Endothelial cell of umbilical vein (primary cell): ENCODE measurements at regions not wholly inside any gene's neighbourhood (a gene's known extent, or its start where the extent isn't known, plus 50 kb on each side); places are given as distances from the start of the nearest gene placed in this dataset.

Source experiments
- BruUV-seq: library from RNA; stranded (reverse); fragments of 400-500 nt; replicated peaks from 2 replicates; lab custom pipeline; 2021; lab: Mats Ljungman, UMichigan
- CTCF ChIA-PET: fragments of 300-600, 350-600 bp; sonication (Branson Sonifier 250); formaldehyde crosslinking; loops from one replicate; lab custom pipeline; 2021; ENCODE audit warnings: antibody characterized with exemption, inconsistent platforms; lab: Charles Lee
- POLR2A ChIA-PET: fragments of 300-600, 350-600 bp; sonication (Branson Sonifier 250); formaldehyde crosslinking; loops from one replicate; lab custom pipeline; 2021; ENCODE audit warnings: antibody characterized with exemption, inconsistent platforms; lab: Charles Lee
- DNase-seq: peaks from one replicate; pipeline ENCODE4 v3.0.0-alpha.2; 2011; ENCODE audit warnings: low read depth, low spot score
- FAIRE-seq: peaks from 2 replicates; lab custom pipeline; 2011; peaks lifted over from hg19 to GRCh38; lab: Jason Lieb, UNC
- H2AFZ ChIP-seq: 2 replicates; pipeline ENCODE4 v1.6.0; 2012; ENCODE audit warnings: low read depth, low read length, control low read depth, inconsistent platforms
- H3K27ac ChIP-seq: 2 replicates; pipeline ENCODE4 v1.5.1; 2011; ENCODE audit warnings: low read depth, mild to moderate bottlenecking, control low read depth, low read length, moderate library complexity; ENCODE audit not compliant: insufficient read depth
- H3K27me3 ChIP-seq, 2 experiments: 2 replicates each; pipeline versions ENCODE4 v1.6.0 to v1.6.1; 2011; ENCODE audit warnings: low read length in 2 of 2, mixed read lengths in 1 of 2; ENCODE audit not compliant: control insufficient read depth in 2 of 2, insufficient read depth in 2 of 2
- H3K36me3 ChIP-seq, 2 experiments: 2 replicates in 1 of 2; 3 replicates in 1 of 2; pipeline ENCODE4 v1.5.1; 2011; ENCODE audit warnings: low read length in 2 of 2, mild to moderate bottlenecking in 1 of 2, moderate library complexity in 1 of 2; ENCODE audit not compliant: control insufficient read depth in 2 of 2, insufficient read depth in 2 of 2; ENCODE audit errors: extremely low read depth in 1 of 2
- H3K4me1 ChIP-seq: 3 replicates; pipeline ENCODE4 v1.5.1; 2011; ENCODE audit warnings: mild to moderate bottlenecking, low read length; ENCODE audit not compliant: control insufficient read depth, insufficient read depth; ENCODE audit errors: extremely low read depth
- H3K4me2 ChIP-seq: 2 replicates; pipeline ENCODE4 v1.6.1; 2011; ENCODE audit warnings: low read length, control low read depth, mixed read lengths; ENCODE audit not compliant: insufficient read depth
- H3K4me3 ChIP-seq, 3 experiments: fragments of 200-600 bp in 1 of 3; sonication (generic), shearing (Covaris generic) in 1 of 3; replicated peaks in 1 of 3; 2 replicates each; pipeline ENCODE4 v1.5.1; 2011 to 2016; ENCODE audit warnings: control low read depth in 3 of 3, low read length in 3 of 3, mild to moderate bottlenecking in 2 of 3, inconsistent platforms in 1 of 3, low read depth in 1 of 3, moderate library complexity in 1 of 3; ENCODE audit not compliant: insufficient read depth in 1 of 3
- H3K79me2 ChIP-seq: 2 replicates; pipeline ENCODE4 v1.6.0; 2012; ENCODE audit warnings: low read length, inconsistent platforms; ENCODE audit not compliant: control insufficient read depth, insufficient read depth
- H3K9ac ChIP-seq: replicated peaks from 2 replicates; pipeline ENCODE3; 2011; ENCODE audit warnings: low read length, control low read depth; ENCODE audit not compliant: insufficient read depth; ENCODE audit errors: extremely low read depth
- H3K9me1 ChIP-seq: replicated peaks from 3 replicates; pipeline ENCODE4 v1.6.0; 2011; ENCODE audit warnings: mild to moderate bottlenecking, low read length; ENCODE audit not compliant: control insufficient read depth, insufficient read depth; ENCODE audit errors: extremely low read depth
- H3K9me3 ChIP-seq: replicated peaks from 2 replicates; pipeline ENCODE4 v1.5.1; 2012; ENCODE audit warnings: low read length, inconsistent platforms; ENCODE audit not compliant: control insufficient read depth, insufficient read depth
- H4K20me1 ChIP-seq: replicated peaks from 2 replicates; pipeline ENCODE3; 2011; ENCODE audit warnings: mild to moderate bottlenecking, low read length; ENCODE audit not compliant: control insufficient read depth, insufficient read depth; ENCODE audit errors: extremely low read depth
- CTCF ChIP-seq, 2 donors: IDR thresholded peaks; 1 replicate in 1 of 2; 2 replicates in 1 of 2; pipeline ENCODE4 v1.5.1; 2011; ENCODE audit warnings: low read length in 2 of 2, mild to moderate bottlenecking in 2 of 2, moderate library complexity in 2 of 2, control low read depth in 1 of 2, inconsistent platforms in 1 of 2, low read depth in 1 of 2; ENCODE audit not compliant: insufficient read depth in 1 of 2; ENCODE audit errors: extremely low read depth in 1 of 2
- EZH2 ChIP-seq: IDR thresholded peaks from 2 replicates; pipeline ENCODE4 v1.6.1; 2012; ENCODE audit warnings: borderline replicate concordance, low read depth, mild to moderate bottlenecking, moderate library complexity, low read length, inconsistent platforms; ENCODE audit not compliant: severe bottlenecking
- FOS ChIP-seq: IDR thresholded peaks from 2 replicates; pipeline ENCODE4 v1.6.1; 2011; ENCODE audit warnings: mild to moderate bottlenecking, low read length, moderate library complexity, borderline replicate concordance; ENCODE audit not compliant: insufficient read depth
- GATA2 ChIP-seq: IDR thresholded peaks from 2 replicates; pipeline ENCODE4 v1.7.0; 2011; ENCODE audit warnings: low read depth, mild to moderate bottlenecking, moderate library complexity, mixed read lengths, low read length; ENCODE audit not compliant: insufficient read length, insufficient read depth
- JUN ChIP-seq: IDR thresholded peaks from 2 replicates; pipeline ENCODE4 v1.6.1; 2011; ENCODE audit warnings: borderline replicate concordance, low read depth; ENCODE audit not compliant: insufficient read length, insufficient read depth
- MAX ChIP-seq: IDR thresholded peaks from 2 replicates; pipeline ENCODE4 v1.6.1; 2011; ENCODE audit not compliant: insufficient read depth, insufficient read length
- MYC ChIP-seq: IDR thresholded peaks from one replicate; pipeline ENCODE4 v1.6.1; 2011; ENCODE audit warnings: mild to moderate bottlenecking, low read depth, low read length
- POLR2A ChIP-seq: IDR thresholded peaks from 2 replicates; pipeline ENCODE4 v1.6.1; 2012; ENCODE audit warnings: low read depth, mild to moderate bottlenecking, control low read depth, low read length
- POLR2AphosphoS5 ChIP-seq: IDR thresholded peaks from 2 replicates; pipeline ENCODE4 v1.6.1; 2012; ENCODE audit warnings: low read depth, mild to moderate bottlenecking, control low read depth, low read length, moderate library complexity; ENCODE audit not compliant: insufficient read depth
- dilution Hi-C: fragments of 300-500 bp; cut with MboI; formaldehyde crosslinking; loops from one replicate; pipeline ENCODE4 v1.15.0; 2019; ENCODE audit warnings: low sequenced_read_pairs; ENCODE audit not compliant: extremely low pct_ligation_motif_present
- intact Hi-C: fragments of 100-400 bp; cut with micrococcal nuclease; formaldehyde crosslinking; loops from one replicate; pipeline ENCODE4 v1.10.0; 2022

- dilution Hi-C loops, result no loop called here
- Histone ChIP-seq H3K4me3 (no peak overlapping the region), H3K9me3 (no peaks in the 10 kb centered on the region), H3K9me1 (no peaks in the 10 kb centered on the region), H3K27ac (no peak overlapping the region), H3K36me3 (no peaks in the 10 kb centered on the region), H3K79me2 (no peaks in the 10 kb centered on the region), H3K27me3 (no peaks in the 10 kb centered on the region), H3K4me2 (no peak overlapping the region), H3K4me1 (peaks cover 8% of the 10 kb centered on the region), H2AFZ (no peak overlapping the region), H3K9ac (no peak overlapping the region), H4K20me1 (no peaks in the 10 kb centered on the region)
- intact Hi-C loops, result no loop called here
- TF ChIP-seq POLR2AphosphoS5, result no peak
- TF ChIP-seq MYC, result no peak
- no peak for TF ChIP-seq POLR2A
- TF ChIP-seq CTCF (IDR thresholded peaks at IDR 0.05; ENCODE audit: extremely low read depth in 1 of 2, insufficient read depth in 1 of 2, low read depth in 1 of 2, low read length in 2 of 2), result no peak
- no peak for TF ChIP-seq JUN
- TF ChIP-seq GATA2, result no peak
- TF ChIP-seq EZH2, result no peak
- TF ChIP-seq FOS, result no peak
- no peak for TF ChIP-seq MAX
- FAIRE-seq, result no peak
- no peak for DNase-seq
- ChIA-PET POLR2A (no interaction called here), CTCF (interaction anchor here (1.2 to 1.8 kb wide), 2 partner anchors 8 to 521 kb away, joined by 3 to 5 read pairs; no protein-coding TSS in a partner anchor)
- no TSS peak for BruUV-seq
These were observed 118.3 kb upstream of the FGGY start for GRCh38 chr1:59178339-59179187.
